Epidermal melanocyte (primary cell): ENCODE measurements at regions not wholly inside any gene's neighbourhood (a gene's known extent, or its start where the extent isn't known, plus 50 kb on each side); places are given as distances from the start of the nearest gene placed in this dataset.
A peak's percentile ranks its signal among the peaks of the same experiment; 100 is the strongest.

Source experiments
- DNase-seq: peaks from one replicate; pipeline ENCODE4 v3.0.0; 2011; ENCODE audit warnings: low spot score; ENCODE audit not compliant: insufficient read length

- no peak for DNase-seq
These were observed 54.6 kb upstream of the EOLA2 start for GRCh38 chrX:149992918-149993317.

- DNase-seq, result no peak
These were observed 55.7 kb upstream of the EOLA2 start for GRCh38 chrX:149993989-149994388.

- DNase-seq, result no peak
These were observed 58.2 kb upstream of the EOLA2 start for GRCh38 chrX:149996515-149996914.

- no peak for DNase-seq
These were observed 66.7 kb upstream of the EOLA2 start for GRCh38 chrX:150005027-150005426.

GRCh38 chrX:150007356-150007755 is 69.1 kb upstream of the EOLA2 start:
- no peak for DNase-seq

- no peak for DNase-seq
These were observed 74.5 kb upstream of the EOLA2 start for GRCh38 chrX:150012647-150013381.

- DNase-seq, result no peak
These were observed 76.2 kb upstream of the EOLA2 start for GRCh38 chrX:150014525-150014924.

GRCh38 chrX:150017868-150018267 is 79.6 kb upstream of the EOLA2 start:
- no peak for DNase-seq

- no peak for DNase-seq
These were observed 80.7 kb upstream of the EOLA2 start for GRCh38 chrX:150018931-150019361.

- DNase-seq, result no peak
These were observed 90.4 kb upstream of the EOLA2 start for GRCh38 chrX:150028692-150029091.

GRCh38 chrX:150032742-150033141 is 94.5 kb upstream of the EOLA2 start:
- no peak for DNase-seq

- no peak for DNase-seq
These were observed 96.5 kb upstream of the EOLA2 start for GRCh38 chrX:150034788-150035187.

GRCh38 chrX:150035531-150035930 is 97.2 kb upstream of the EOLA2 start:
- DNase-seq, result no peak

GRCh38 chrX:150036181-150036580 is 97.9 kb upstream of the EOLA2 start:
- DNase-seq, result no peak

- DNase-seq, result no peak
These were observed 98.3 kb upstream of the EOLA2 start for GRCh38 chrX:150036641-150037040.

GRCh38 chrX:150037041-150037440 is 98.8 kb upstream of the EOLA2 start:
- DNase-seq, result no peak

- DNase-seq, result no peak
These were observed 100.0 kb upstream of the EOLA2 start for GRCh38 chrX:150038315-150038714.

- no peak for DNase-seq
These were observed 100.8 kb upstream of the EOLA2 start for GRCh38 chrX:150038986-150039599.

- DNase-seq, result no peak
These were observed 102.9 kb upstream of the EOLA2 start for GRCh38 chrX:150041208-150041607.

GRCh38 chrX:150044556-150044955 is 106.3 kb upstream of the EOLA2 start:
- no peak for DNase-seq

GRCh38 chrX:150047818-150048217 is 109.5 kb upstream of the EOLA2 start:
- DNase-seq, result no peak

GRCh38 chrX:150049647-150050046 is 111.4 kb upstream of the EOLA2 start:
- peak; percentile 19 for DNase-seq

GRCh38 chrX:150050387-150050786 is 112.1 kb upstream of the EOLA2 start:
- DNase-seq, result no peak
